COLO668 (cell line): ENCODE measurements at regions not wholly inside any gene's neighbourhood (a gene's known extent, or its start where the extent isn't known, plus 50 kb on each side); places are given as distances from the start of the nearest gene placed in this dataset.

Experiments
- DNase-seq: peaks from one replicate; lab custom pipeline; 2025; ENCODE audit not compliant: unreplicated experiment; lab: John Stamatoyannopoulos, UW

DNA sequence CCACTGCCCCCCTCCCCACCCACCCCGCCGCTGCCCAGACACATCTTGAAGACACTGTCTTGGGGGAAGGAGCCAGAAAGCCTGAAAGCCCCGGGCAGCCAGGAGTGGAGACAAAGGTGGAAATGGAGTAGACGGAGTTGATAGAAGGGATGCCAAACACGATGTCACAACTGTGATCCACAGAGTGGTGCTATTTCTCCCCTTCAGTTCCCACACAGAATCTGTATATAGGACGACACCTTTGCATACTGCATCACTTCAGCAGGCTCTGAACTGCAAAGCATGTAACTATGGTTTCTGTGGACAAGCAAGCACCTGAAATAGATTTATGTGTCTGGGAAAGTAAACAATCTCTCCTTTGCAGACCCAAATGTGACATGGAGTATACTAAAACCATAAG is 56.4 kb upstream of the F13A1 start:
- DNase-seq, result no peak

GRCh38 chr6:6377621-6378020 is 57.2 kb upstream of the F13A1 start:
- DNase-seq, result no peak

- DNase-seq, result no peak
Observed at GRCh38 chr6:6379573-6379972, 59.1 kb upstream of the F13A1 start.

DNA sequence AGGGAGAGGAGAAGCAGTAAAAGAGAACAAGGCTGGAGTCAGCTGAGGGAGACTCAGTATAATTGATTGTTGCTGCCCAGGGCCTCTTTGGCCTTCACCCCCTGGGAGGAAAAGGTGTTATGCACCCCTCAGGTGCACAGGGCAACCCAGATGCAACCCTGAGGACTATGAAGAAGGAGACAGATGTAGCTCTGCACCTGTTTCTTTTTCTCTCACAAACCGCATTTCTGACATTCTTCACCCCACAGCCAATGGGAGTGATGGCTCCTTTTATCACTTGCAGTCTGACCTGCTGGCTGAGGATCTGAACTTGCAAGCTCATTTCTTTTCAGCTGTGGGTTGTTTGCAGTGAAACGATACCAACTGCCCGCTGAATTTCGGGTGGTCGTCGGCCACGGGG is 64.1 kb upstream of the F13A1 start:
- DNase-seq, result no peak

GRCh38 chr6:6386010-6386409 is 65.5 kb upstream of the F13A1 start:
- no peak for DNase-seq

GRCh38 chr6:6390849-6391602 is 70.6 kb upstream of the F13A1 start:
- no peak for DNase-seq

DNA sequence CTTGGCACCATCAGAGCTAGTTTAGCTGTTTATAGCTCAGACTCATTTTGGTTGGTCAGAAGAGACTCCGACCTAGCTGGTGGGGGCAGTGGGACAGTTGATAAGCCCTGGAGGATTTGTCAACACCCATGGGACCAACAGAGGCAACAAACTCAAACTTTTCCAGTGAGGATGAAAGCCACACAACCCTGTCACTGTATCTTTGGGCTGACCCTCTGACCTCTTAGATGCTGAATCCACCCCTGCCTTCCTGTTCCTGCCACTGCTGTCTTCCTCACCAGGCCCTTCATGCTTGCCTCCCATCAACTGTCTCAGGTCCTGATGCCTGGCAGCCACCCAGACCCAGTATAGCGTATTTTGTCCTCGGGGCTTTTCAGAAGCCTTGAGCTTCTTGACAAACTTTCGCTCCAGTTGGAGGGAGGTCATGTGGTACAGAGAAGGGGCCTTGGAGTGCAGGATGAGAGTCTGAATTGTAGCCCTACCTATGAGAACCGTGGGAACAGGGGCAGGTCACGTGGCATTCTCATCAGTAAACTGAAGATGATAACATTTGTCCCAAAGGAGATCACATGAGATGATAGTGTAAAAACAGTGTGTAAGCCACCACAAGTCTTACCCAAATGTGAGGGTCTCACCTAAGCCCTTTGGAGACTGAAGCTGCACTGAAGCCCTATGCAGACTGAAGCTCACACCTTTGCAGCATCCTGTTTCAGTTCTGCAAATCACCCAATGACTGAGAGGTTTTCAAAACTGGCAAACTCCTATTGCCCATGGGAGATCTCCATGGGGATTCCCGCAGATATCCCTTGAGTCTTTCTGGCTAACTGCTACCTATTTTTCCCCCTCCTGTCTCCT is 72.0 kb upstream of the F13A1 start:
- no peak for DNase-seq

GRCh38 chr6:6393069-6393529 is 72.6 kb upstream of the F13A1 start:
- DNase-seq, result no peak

GRCh38 chr6:6395581-6396197 is 75.2 kb upstream of the F13A1 start:
- DNase-seq, result no peak

GRCh38 chr6:6397842-6398241 is 77.4 kb upstream of the F13A1 start:
- DNase-seq, result no peak

GRCh38 chr6:6399568-6399967 is 79.1 kb upstream of the F13A1 start:
- no peak for DNase-seq

- DNase-seq, result no peak
Observed at GRCh38 chr6:6401401-6401800, 80.9 kb upstream of the F13A1 start.

DNA sequence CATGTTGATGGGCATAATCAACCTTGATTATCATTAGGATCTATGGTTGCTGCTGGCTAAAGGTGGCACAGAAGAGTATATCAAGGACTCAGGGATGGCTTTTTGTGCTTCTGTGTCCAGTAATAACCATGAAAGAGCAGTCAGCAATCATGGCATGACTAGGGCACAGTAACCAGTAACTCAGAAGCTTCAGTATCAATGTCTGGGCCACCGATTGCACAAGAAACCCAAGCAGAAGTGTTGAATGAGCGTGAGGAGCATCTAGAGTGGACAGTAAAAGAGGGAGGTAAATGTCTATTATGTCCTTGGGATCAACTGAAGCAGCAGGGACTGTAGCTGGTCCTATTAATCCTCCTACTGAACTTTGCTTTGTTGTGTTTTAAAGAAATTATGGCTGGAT is 81.5 kb upstream of the F13A1 start:
- no peak for DNase-seq

GRCh38 chr6:6402591-6402990 is 82.1 kb upstream of the F13A1 start:
- no peak for DNase-seq

DNA sequence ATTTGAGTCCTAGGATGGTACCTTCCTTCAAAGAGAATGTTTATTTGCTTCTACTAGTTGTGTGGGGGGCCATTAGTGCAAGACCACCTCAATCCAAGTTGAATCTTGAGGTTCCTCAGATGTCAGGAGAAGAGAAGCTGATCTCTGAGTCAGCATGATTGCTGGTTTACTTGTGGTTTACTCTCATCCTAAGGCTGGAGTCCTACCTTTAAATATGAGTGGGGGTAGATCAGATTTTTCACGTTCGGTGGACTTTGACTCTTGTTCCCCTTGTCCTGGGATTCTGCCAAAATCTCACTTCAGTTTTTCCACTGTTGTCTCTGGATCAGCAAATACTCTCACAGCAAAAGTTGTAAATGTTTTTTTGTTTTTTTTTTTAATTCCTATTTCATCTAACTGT is 84.6 kb upstream of the F13A1 start:
- DNase-seq, result no peak

- DNase-seq, result no peak
Observed at GRCh38 chr6:6405997-6406714, 85.7 kb upstream of the F13A1 start.

GRCh38 chr6:6406715-6407070 is 86.2 kb upstream of the F13A1 start:
- DNase-seq, result no peak

- no peak for DNase-seq
Observed at GRCh38 chr6:6407071-6407741, 86.7 kb upstream of the F13A1 start.

GRCh38 chr6:6409397-6410030 is 89.1 kb upstream of the F13A1 start:
- no peak for DNase-seq

GRCh38 chr6:6411115-6411514 is 90.7 kb upstream of the F13A1 start:
- no peak for DNase-seq
